Thyroid gland (tissue), 4 donors: ENCODE measurements at regions not wholly inside any gene's neighbourhood (a gene's known extent, or its start where the extent isn't known, plus 50 kb on each side); places are given as distances from the start of the nearest gene placed in this dataset.
"Not testable (repeated sequence)": the region's sequence is repeated elsewhere in the genome, so short reads cannot be mapped to it uniquely, and the experiment has no call there.

ENCODE experiments used
- DNase-seq, 2 donors: peaks; one replicate each; pipeline ENCODE4 v3.0.0-alpha.2; 2019
- H3K27ac ChIP-seq, 3 donors: fragments of 200-600 bp; sonication (generic); 1 replicate in 2 of 3; 2 replicates in 1 of 3; pipeline ENCODE4 v1.5.1; 2016 to 2019; ENCODE audit warnings: mild to moderate bottlenecking in 1 of 3, moderate library complexity in 1 of 3
- H3K27me3 ChIP-seq: fragments of 200-600 bp; sonication (generic); one replicate; pipeline ENCODE4 v1.5.1; 2019
- H3K36me3 ChIP-seq, 2 donors: fragments of 200-600 bp; sonication (generic); one replicate each; pipeline ENCODE4 v1.5.1; 2016 to 2019
- H3K4me1 ChIP-seq, 2 donors: fragments of 200-600 bp; sonication (generic); one replicate each; pipeline ENCODE4 v1.5.1; 2017 to 2019
- H3K4me3 ChIP-seq, 3 donors: fragments of 200-600 bp; sonication (generic); replicated peaks in 1 of 3; 1 replicate in 2 of 3; 2 replicates in 1 of 3; pipeline ENCODE4 v1.5.1; 2016; ENCODE audit warnings: mild to moderate bottlenecking in 1 of 3
- H3K9me3 ChIP-seq: fragments of 200-600 bp; sonication (generic); one replicate; pipeline ENCODE4 v1.5.1; 2017
- CTCF ChIP-seq, 6 experiments: fragments of 200-600 bp in 3 of 6; fragments of 450-650 bp in 3 of 6; sonication (generic) in 3 of 6; IDR thresholded peaks; one replicate each; pipeline ENCODE4 v1.5.1; 2016 to 2019; ENCODE audit warnings: antibody characterized with exemption in 6 of 6, mild to moderate bottlenecking in 2 of 6, inconsistent platforms in 1 of 6, moderate library complexity in 1 of 6
- POLR2A ChIP-seq, 2 donors: fragments of 450-650 bp; IDR thresholded peaks; one replicate each; pipeline ENCODE4 v1.6.1; 2017; ENCODE audit warnings: antibody characterized with exemption in 2 of 2, mild to moderate bottlenecking in 2 of 2, moderate library complexity in 1 of 2
- WGBS, 2 donors: methylation state at CpG; one replicate each; pipeline ENCODE4 v1.1.5; 2017; 5-methylcytosine and 5-hydroxymethylcytosine counted together
- intact Hi-C: fragments of 100-400 bp; cut with DNase I; formaldehyde crosslinking; loops from one replicate; pipeline ENCODE4 v1.15.1; 2023

- Histone ChIP-seq H3K4me1 (no peaks in the 10 kb centered on the region), H3K9me3 (no peaks in the 10 kb centered on the region), H3K4me3 (no peak overlapping the region), H3K27me3 (no peaks in the 10 kb centered on the region), H3K36me3 (no peaks in the 10 kb centered on the region), H3K27ac (no peak overlapping the region)
- no peak for DNase-seq
- intact Hi-C loops, result no loop called here
- TF ChIP-seq POLR2A (IDR thresholded peaks at IDR 0.05) (no peak), CTCF (IDR thresholded peaks at IDR 0.05) (no peak)
Measured at GRCh38 chr13:38239874-38240273, 109.8 kb upstream of the UFM1 start.

- H3K36me3 ChIP-seq, result no peaks in the 10 kb centered on the region
- intact Hi-C loops, result no loop called here
- no peaks in the 10 kb centered on the region for H3K27me3 ChIP-seq
- no peak overlapping the region for H3K4me3 ChIP-seq
- no peaks in the 10 kb centered on the region for H3K9me3 ChIP-seq
- no peak overlapping the region for H3K27ac ChIP-seq
- WGBS, 2 donors, result 48 to 66% methylated on average over 2 of the region's 2 CpGs
- TF ChIP-seq CTCF (IDR thresholded peaks at IDR 0.05) (no peak), POLR2A (IDR thresholded peaks at IDR 0.05) (no peak)
- DNase-seq, result no peak
- no peaks in the 10 kb centered on the region for H3K4me1 ChIP-seq
Measured at GRCh38 chr13:38228322-38228721, 121.3 kb upstream of the UFM1 start.

- Histone ChIP-seq H3K4me3 (no peak overlapping the region), H3K27ac (no peak overlapping the region), H3K36me3 (no peaks in the 10 kb centered on the region), H3K9me3 (no peaks in the 10 kb centered on the region), H3K27me3 (no peaks in the 10 kb centered on the region), H3K4me1 (no peaks in the 10 kb centered on the region)
- intact Hi-C loops, result no loop called here
- no peak for TF ChIP-seq POLR2A (IDR thresholded peaks at IDR 0.05)
- TF ChIP-seq CTCF (IDR thresholded peaks at IDR 0.05), result no peak
- DNase-seq, result no peak
Measured at GRCh38 chr13:38226496-38226895, 123.2 kb upstream of the UFM1 start.

- Histone ChIP-seq H3K27ac (no peak overlapping the region), H3K9me3 (no peaks in the 10 kb centered on the region), H3K36me3 (no peaks in the 10 kb centered on the region), H3K4me1 (no peaks in the 10 kb centered on the region), H3K27me3 (no peaks in the 10 kb centered on the region), H3K4me3 (no peak overlapping the region)
- TF ChIP-seq POLR2A (IDR thresholded peaks at IDR 0.05) (no peak), CTCF (IDR thresholded peaks at IDR 0.05) (no peak)
- intact Hi-C loops, result no loop called here
- no peak for DNase-seq
- WGBS, 2 donors, result 70 to 76% methylated on average over 1 of the region's 1 CpG
Measured at GRCh38 chr13:38223089-38223488, 126.6 kb upstream of the UFM1 start.

GRCh38 chr13:38221120-38221519 lies 128.5 kb upstream of the UFM1 start:
- H3K4me3 ChIP-seq, H3K9me3 ChIP-seq, DNase-seq, H3K27ac ChIP-seq, H3K4me1 ChIP-seq, H3K36me3 ChIP-seq, H3K27me3 ChIP-seq, intact Hi-C loops: not testable (repeated sequence)
- WGBS, 2 donors, result 96 to 100% methylated on average over 1 of the region's 1 CpG

GRCh38 chr13:38216181-38216580 lies 133.5 kb upstream of the UFM1 start:
- Histone ChIP-seq H3K27me3 (no peaks in the 10 kb centered on the region), H3K4me3 (no peak overlapping the region), H3K4me1 (no peaks in the 10 kb centered on the region), H3K27ac (no peak overlapping the region), H3K36me3 (no peaks in the 10 kb centered on the region), H3K9me3 (no peaks in the 10 kb centered on the region)
- 86 to 88% methylated on average over 2 of the region's 2 CpGs for WGBS, 2 donors
- DNase-seq, result no peak
- intact Hi-C loops, result no loop called here
- TF ChIP-seq POLR2A (IDR thresholded peaks at IDR 0.05) (no peak), CTCF (IDR thresholded peaks at IDR 0.05) (no peak)
